Type B pancreatic cell (in vitro differentiated cells): ENCODE measurements at regions not wholly inside any gene's neighbourhood (a gene's known extent, or its start where the extent isn't known, plus 50 kb on each side); places are given as distances from the start of the nearest gene placed in this dataset.

Experiments used
- DNase-seq: peaks from one replicate; pipeline ENCODE4 v3.0.0; 2021; ENCODE audit warnings: mixed read lengths; ENCODE audit not compliant: unreplicated experiment; ENCODE audit errors: extremely low spot score
- H3K27ac Mint-ChIP-seq: 2 replicates; pipeline ENCODE4 v1.8.0; 2021; ENCODE audit warnings: mild to moderate bottlenecking, mixed read lengths
- H3K27me3 Mint-ChIP-seq: 2 replicates; pipeline ENCODE4 v1.8.0; 2021; ENCODE audit warnings: mixed read lengths
- H3K36me3 Mint-ChIP-seq: 2 replicates; pipeline ENCODE4 v1.8.0; 2021; ENCODE audit warnings: mixed read lengths
- H3K4me1 Mint-ChIP-seq: one replicate; pipeline ENCODE4 v1.8.0; 2021; ENCODE audit warnings: mixed read lengths; ENCODE audit not compliant: unreplicated experiment
- H3K4me3 Mint-ChIP-seq: 2 replicates; pipeline ENCODE4 v1.8.0; 2021; ENCODE audit warnings: mild to moderate bottlenecking, mixed read lengths
- H3K9me3 Mint-ChIP-seq: 2 replicates; pipeline ENCODE4 v1.8.0; 2021; ENCODE audit warnings: mixed read lengths
- TF ChIP-seq, protein P1 (sequence below): fragments of 200-600 bp; sonication (generic); conservative IDR thresholded peaks from 2 replicates; pipeline ENCODE4 v1.5.0; 2021; ENCODE audit warnings: antibody characterized with exemption, mild to moderate bottlenecking

DNA sequence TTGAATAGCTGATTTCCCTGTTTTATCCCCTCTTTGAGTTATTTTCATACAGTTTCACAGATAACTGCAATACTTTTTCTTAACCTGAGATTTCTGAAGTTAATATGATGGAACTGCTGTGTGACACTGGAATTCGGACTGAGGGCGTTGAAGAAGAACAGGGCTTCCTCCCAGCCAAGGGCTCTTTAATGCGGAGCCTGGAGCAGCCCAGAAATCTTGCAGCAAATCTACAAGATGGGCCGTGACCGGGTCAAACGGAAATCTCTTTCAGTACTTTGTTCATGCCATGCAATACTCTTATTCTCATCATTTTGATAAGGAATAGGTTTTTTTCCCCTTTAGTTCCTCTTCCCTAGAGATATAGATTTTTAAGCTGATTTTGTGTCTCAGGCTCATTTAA, 236.8 kb upstream of the IRX4 start:
- Mint-ChIP-seq H3K9me3 (peaks cover 6% of the 10 kb centered on the region), H3K27ac (peak overlapping the region; percentile 27), H3K4me3 (peak overlapping the region; percentile 26), H3K36me3 (no peaks in the 10 kb centered on the region), H3K27me3 (peaks cover 34% of the 10 kb centered on the region), H3K4me1 (peaks cover 15% of the 10 kb centered on the region)
- no peak for DNase-seq
- TF ChIP-seq, protein P1, sequence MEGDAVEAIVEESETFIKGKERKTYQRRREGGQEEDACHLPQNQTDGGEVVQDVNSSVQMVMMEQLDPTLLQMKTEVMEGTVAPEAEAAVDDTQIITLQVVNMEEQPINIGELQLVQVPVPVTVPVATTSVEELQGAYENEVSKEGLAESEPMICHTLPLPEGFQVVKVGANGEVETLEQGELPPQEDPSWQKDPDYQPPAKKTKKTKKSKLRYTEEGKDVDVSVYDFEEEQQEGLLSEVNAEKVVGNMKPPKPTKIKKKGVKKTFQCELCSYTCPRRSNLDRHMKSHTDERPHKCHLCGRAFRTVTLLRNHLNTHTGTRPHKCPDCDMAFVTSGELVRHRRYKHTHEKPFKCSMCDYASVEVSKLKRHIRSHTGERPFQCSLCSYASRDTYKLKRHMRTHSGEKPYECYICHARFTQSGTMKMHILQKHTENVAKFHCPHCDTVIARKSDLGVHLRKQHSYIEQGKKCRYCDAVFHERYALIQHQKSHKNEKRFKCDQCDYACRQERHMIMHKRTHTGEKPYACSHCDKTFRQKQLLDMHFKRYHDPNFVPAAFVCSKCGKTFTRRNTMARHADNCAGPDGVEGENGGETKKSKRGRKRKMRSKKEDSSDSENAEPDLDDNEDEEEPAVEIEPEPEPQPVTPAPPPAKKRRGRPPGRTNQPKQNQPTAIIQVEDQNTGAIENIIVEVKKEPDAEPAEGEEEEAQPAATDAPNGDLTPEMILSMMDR: no peak

DNA sequence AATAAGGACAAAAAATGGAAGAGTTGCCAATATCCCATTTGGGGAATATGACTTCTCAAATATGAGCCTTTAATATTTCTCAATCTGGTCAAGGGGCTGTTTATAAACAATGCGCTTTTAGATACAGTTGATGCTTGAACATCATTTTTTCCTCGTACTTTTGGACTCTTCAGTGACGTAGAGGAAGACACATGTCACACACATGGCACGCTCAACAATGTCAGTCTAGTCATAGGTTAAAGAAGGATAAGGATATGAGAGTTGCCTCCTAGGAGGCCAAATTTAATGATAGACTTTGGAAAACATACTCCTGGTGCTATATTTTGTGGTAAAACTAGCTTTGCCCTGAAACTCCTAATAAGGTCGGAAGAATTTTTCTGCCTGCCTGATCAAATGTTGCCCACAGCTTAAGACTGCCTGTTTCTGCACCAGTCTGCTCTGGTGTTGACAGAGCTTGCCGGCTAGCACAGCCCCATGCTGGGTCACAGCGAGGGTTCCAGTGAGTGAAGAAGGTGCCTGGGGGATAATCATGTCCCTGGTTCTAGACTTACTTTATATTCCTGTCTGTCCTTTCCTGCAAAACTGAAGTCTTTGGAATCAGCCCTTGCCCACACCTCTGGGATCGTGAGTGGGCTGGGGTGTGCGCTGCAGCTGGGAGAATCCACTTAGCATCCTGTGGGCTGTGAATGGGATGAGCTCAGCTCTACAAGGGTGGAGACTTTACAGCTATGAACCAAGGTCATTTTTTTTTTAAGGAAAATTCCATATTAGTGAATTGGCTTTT, 230.8 kb upstream of the IRX4 start:
- Mint-ChIP-seq H3K9me3 (no peaks in the 10 kb centered on the region), H3K4me3 (no peak overlapping the region), H3K36me3 (no peaks in the 10 kb centered on the region), H3K27me3 (peaks cover 33% of the 10 kb centered on the region), H3K27ac (no peak overlapping the region), H3K4me1 (peaks cover 16% of the 10 kb centered on the region)
- DNase-seq: no peak
- TF ChIP-seq, protein P1: no peak

DNA sequence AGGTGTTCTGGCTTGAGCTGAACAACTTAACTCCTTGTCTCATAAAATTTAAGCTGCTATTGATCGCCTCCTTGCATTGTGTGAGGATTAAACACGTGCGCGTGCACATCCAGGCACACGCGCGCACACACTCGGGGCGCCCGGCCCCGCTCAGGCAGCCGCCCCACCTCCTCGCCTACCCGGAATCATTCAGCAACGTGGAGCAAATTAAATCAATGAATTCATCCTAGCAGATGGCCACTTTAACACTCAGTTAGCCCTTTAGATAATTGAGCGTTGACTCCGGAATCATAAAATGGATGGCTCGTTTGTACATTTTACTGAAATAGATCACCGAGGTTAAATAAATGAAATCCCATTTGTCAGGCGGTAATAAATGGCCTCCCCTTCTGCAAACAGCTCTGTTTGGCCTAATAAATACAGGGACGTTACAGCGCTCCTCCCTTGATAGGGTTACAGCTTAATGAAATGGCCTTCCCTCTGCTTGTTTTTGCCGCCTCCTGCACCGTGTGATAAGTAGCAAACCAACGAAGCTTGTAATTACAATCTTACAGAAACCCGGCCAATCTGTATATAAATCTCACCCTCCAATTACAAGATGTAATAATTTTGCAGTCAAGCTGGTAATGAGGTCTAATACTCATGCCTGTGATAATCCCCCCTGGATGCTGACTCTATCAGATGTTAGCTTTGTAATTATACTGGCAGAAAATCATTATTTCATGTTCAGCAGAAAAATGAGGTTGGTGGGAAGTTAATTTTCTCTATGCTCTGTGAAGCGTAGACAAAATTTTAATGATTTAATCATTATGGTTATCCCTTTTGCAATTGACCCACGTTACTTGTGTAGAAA, 229.7 kb upstream of the IRX4 start:
- Mint-ChIP-seq H3K36me3 (no peaks in the 10 kb centered on the region), H3K4me3 (peak overlapping the region; percentile 42), H3K9me3 (no peaks in the 10 kb centered on the region), H3K4me1 (peaks cover 11% of the 10 kb centered on the region), H3K27me3 (peaks cover 23% of the 10 kb centered on the region), H3K27ac (no peak overlapping the region)
- no peak for DNase-seq
- TF ChIP-seq, protein P1: no peak

DNA sequence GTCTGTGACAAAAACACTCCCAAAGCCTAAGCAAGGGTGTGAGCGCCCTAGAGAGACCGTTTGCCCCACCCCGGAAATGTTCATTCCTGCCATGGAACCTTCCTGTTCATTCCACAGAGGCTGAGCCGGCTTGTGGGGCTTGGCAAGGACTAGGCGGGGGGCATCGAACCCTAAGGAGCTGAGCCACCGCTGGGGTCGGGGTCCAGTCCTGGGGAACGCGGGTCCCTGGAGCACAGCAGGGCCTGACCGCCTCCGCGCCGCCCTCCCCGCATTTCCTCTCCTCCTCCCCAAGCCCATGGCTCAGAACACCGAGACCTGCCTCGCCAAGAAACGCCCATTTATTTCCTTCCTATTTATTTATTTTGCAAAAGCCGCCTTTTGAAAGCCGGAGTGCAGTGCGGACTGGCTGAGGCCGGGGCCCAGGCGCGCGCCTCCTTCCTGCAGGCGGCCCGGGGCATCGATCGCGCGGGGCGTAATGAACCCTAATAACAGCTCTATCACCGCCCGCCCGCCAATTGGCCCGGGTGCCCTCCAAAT, 228.9 kb upstream of the IRX4 start:
- no peaks in the 10 kb centered on the region for H3K9me3 Mint-ChIP-seq
- DNase-seq: no peak
- H3K27ac Mint-ChIP-seq: no peak overlapping the region
- H3K27me3 Mint-ChIP-seq: peaks cover 22% of the 10 kb centered on the region
- peaks cover 11% of the 10 kb centered on the region for H3K4me1 Mint-ChIP-seq
- TF ChIP-seq, protein P1: no peak
- no peaks in the 10 kb centered on the region for H3K36me3 Mint-ChIP-seq
- H3K4me3 Mint-ChIP-seq: peak overlapping the region; percentile 42

DNA sequence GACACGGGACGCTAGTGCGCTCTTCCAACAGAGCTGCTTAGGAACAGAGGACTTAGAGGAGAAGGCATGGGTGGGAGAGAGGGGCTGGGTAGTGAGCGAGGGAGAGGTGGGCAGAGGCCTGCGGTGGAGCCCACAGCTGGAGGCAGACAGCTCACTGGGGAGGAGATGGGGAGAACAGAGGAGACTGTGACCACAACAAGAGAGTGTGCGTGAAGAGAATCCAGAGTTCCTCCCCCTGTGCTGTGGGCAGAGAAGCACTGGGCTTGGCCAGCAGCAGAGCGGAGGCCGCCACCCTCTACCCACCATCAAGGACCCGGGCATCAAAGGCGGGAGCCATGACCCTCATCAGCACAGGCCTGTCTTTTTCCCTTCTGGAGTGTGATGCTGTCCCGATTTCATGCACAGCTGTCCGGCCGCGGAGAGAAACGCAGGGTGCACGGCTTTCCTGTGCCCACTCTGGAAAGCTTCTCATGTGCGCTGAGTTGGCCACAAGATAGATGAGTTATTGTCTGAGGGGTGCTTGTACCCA, 228.3 kb upstream of the IRX4 start:
- no peak overlapping the region for H3K27ac Mint-ChIP-seq

More for the DNA sequence above, 228.3 kb upstream of the IRX4 start:
- H3K36me3 Mint-ChIP-seq: no peaks in the 10 kb centered on the region
- H3K9me3 Mint-ChIP-seq: no peaks in the 10 kb centered on the region
- peaks cover 19% of the 10 kb centered on the region for H3K27me3 Mint-ChIP-seq
- H3K4me3 Mint-ChIP-seq: no peak overlapping the region
- peaks cover 11% of the 10 kb centered on the region for H3K4me1 Mint-ChIP-seq
- DNase-seq: no peak
- TF ChIP-seq, protein P1: no peak
